H9 (cell line): ENCODE measurements at regions not wholly inside any gene's neighbourhood (a gene's known extent, or its start where the extent isn't known, plus 50 kb on each side); places are given as distances from the start of the nearest gene placed in this dataset.
A peak's percentile ranks its signal among the peaks of the same experiment; 100 is the strongest.

Source experiments
- DNase-seq: peaks from one replicate; pipeline ENCODE4 v3.0.0-alpha.2; 2017
- H2AFZ ChIP-seq: one replicate; pipeline ENCODE4 v1.6.1; 2013; ENCODE audit warnings: mild to moderate bottlenecking, low read length, control low read depth, moderate library complexity
- H2AK5ac ChIP-seq: 2 replicates; pipeline ENCODE4 v1.6.1; 2013; ENCODE audit warnings: low read length, control low read depth, mixed read lengths; ENCODE audit not compliant: insufficient read length
- H2BK120ac ChIP-seq: one replicate; pipeline ENCODE4 v1.6.1; 2013; ENCODE audit warnings: low read depth, mild to moderate bottlenecking, low read length, control low read depth, inconsistent platforms; ENCODE audit not compliant: poor library complexity, severe bottlenecking
- H2BK12ac ChIP-seq: 2 replicates; pipeline ENCODE4 v1.6.1; 2013; ENCODE audit warnings: low read length, control low read depth, mixed read lengths, low read depth; ENCODE audit not compliant: insufficient read length
- H2BK15ac ChIP-seq: 2 replicates; pipeline ENCODE4 v1.6.1; 2013; ENCODE audit warnings: low read depth, low read length, control low read depth
- H2BK20ac ChIP-seq: one replicate; pipeline ENCODE4 v1.6.1; 2013; ENCODE audit warnings: low read depth, mild to moderate bottlenecking, low read length, control low read depth, inconsistent platforms; ENCODE audit not compliant: poor library complexity, severe bottlenecking
- H2BK5ac ChIP-seq: 2 replicates; pipeline ENCODE4 v1.6.1; 2013; ENCODE audit warnings: low read length, control low read depth, mixed read lengths; ENCODE audit not compliant: insufficient read length
- H3K14ac ChIP-seq: 2 replicates; pipeline ENCODE4 v1.6.1; 2013; ENCODE audit warnings: low read length, control low read depth; ENCODE audit not compliant: insufficient read depth
- H3K18ac ChIP-seq: 2 replicates; pipeline ENCODE4 v1.6.1; 2013; ENCODE audit warnings: low read depth, mild to moderate bottlenecking, mixed read lengths, low read length, control low read depth; ENCODE audit not compliant: insufficient read length
- H3K23ac ChIP-seq: 2 replicates; pipeline ENCODE4 v1.6.1; 2013; ENCODE audit warnings: low read length, control low read depth, mixed read lengths, low read depth; ENCODE audit not compliant: insufficient read length
- H3K23me2 ChIP-seq: 2 replicates; pipeline ENCODE4 v1.6.1; 2013; ENCODE audit warnings: low read depth, mild to moderate bottlenecking, mixed read lengths, low read length, control low read depth; ENCODE audit not compliant: insufficient read length, poor library complexity, severe bottlenecking
- H3K27ac ChIP-seq: 2 replicates; pipeline ENCODE4 v1.5.1; 2013; ENCODE audit warnings: low read length, control low read depth, mixed read lengths, low read depth; ENCODE audit not compliant: insufficient read length
- H3K27me3 ChIP-seq: 2 replicates; pipeline ENCODE4 v1.6.1; 2013; ENCODE audit warnings: low read length, control low read depth, inconsistent platforms; ENCODE audit not compliant: insufficient read depth
- H3K4ac ChIP-seq: 2 replicates; pipeline ENCODE4 v1.6.1; 2013; ENCODE audit warnings: low read depth, mild to moderate bottlenecking, control low read depth, inconsistent platforms, low read length, moderate library complexity
- H3K4me1 ChIP-seq: 2 replicates; pipeline ENCODE4 v1.6.1; 2013; ENCODE audit warnings: low read length, control low read depth, inconsistent platforms; ENCODE audit not compliant: insufficient read depth
- H3K4me2 ChIP-seq: 2 replicates; pipeline ENCODE4 v1.6.1; 2013; ENCODE audit warnings: low read length, control low read depth, mixed read lengths; ENCODE audit not compliant: insufficient read length, insufficient read depth
- H3K56ac ChIP-seq: 2 replicates; pipeline ENCODE4 v1.6.1; 2013; ENCODE audit warnings: low read depth, mild to moderate bottlenecking, mixed read lengths, low read length, control low read depth; ENCODE audit not compliant: insufficient read length
- H3K79me1 ChIP-seq: 2 replicates; pipeline ENCODE4 v1.6.1; 2013; ENCODE audit warnings: low read depth, mild to moderate bottlenecking, moderate library complexity, low read length, control low read depth, inconsistent platforms; ENCODE audit not compliant: insufficient read depth, poor library complexity, severe bottlenecking
- H3K79me2 ChIP-seq: 2 replicates; pipeline ENCODE4 v1.6.1; 2013; ENCODE audit warnings: low read length, control low read depth, inconsistent platforms; ENCODE audit not compliant: insufficient read depth
- H3K9ac ChIP-seq: 2 replicates; pipeline ENCODE4 v1.6.1; 2013; ENCODE audit warnings: low read length, control low read depth, mixed read lengths; ENCODE audit not compliant: insufficient read length; ENCODE audit errors: extremely low read depth
- H3K9me3 ChIP-seq: one replicate; pipeline ENCODE4 v1.6.1; 2013; ENCODE audit warnings: low read depth, low read length, inconsistent platforms; ENCODE audit not compliant: control insufficient read depth
- H3T11ph ChIP-seq: one replicate; pipeline ENCODE4 v1.6.1; 2013; ENCODE audit warnings: mild to moderate bottlenecking, low read length, control low read depth, inconsistent platforms
- H4K20me1 ChIP-seq: one replicate; pipeline ENCODE4 v1.6.1; 2013; ENCODE audit not compliant: control insufficient read depth, insufficient read length, insufficient read depth
- H4K5ac ChIP-seq: 2 replicates; pipeline ENCODE4 v1.6.1; 2013; ENCODE audit warnings: low read depth, mild to moderate bottlenecking, mixed read lengths, low read length, control low read depth; ENCODE audit not compliant: insufficient read length
- H4K8ac ChIP-seq: replicated peaks from 2 replicates; pipeline ENCODE4 v1.6.1; 2013; ENCODE audit warnings: low read length, control low read depth, mixed read lengths, low read depth; ENCODE audit not compliant: insufficient read length
- H4K91ac ChIP-seq: 2 replicates; pipeline ENCODE4 v1.6.1; 2013; ENCODE audit warnings: low read depth, mild to moderate bottlenecking, moderate library complexity, mixed read lengths, low read length, control low read depth; ENCODE audit not compliant: insufficient read length
- H3K27ac Mint-ChIP-seq, 3 experiments: 2 replicates in 2 of 3; 3 replicates in 1 of 3; pipeline ENCODE4 v1.8.0; 2020 to 2021; ENCODE audit warnings: mixed read lengths in 3 of 3, mild to moderate bottlenecking in 1 of 3, moderate library complexity in 1 of 3
- H3K27me3 Mint-ChIP-seq: 2 replicates; pipeline ENCODE4 v1.8.0; 2021; ENCODE audit warnings: low read depth, mild to moderate bottlenecking, moderate library complexity, mixed read lengths
- H3K36me3 Mint-ChIP-seq, 3 experiments: 2 replicates in 2 of 3; 3 replicates in 1 of 3; pipeline ENCODE4 v1.8.0; 2020 to 2021; ENCODE audit warnings: low read depth in 3 of 3, mixed read lengths in 3 of 3; ENCODE audit not compliant: insufficient read depth in 1 of 3
- H3K4me1 Mint-ChIP-seq, 2 experiments: 2 replicates each; pipeline ENCODE4 v1.8.0; 2020; ENCODE audit warnings: mixed read lengths in 2 of 2
- H3K4me3 Mint-ChIP-seq, 2 experiments: 2 replicates in 1 of 2; 3 replicates in 1 of 2; pipeline ENCODE4 v1.8.0; 2020 to 2021; ENCODE audit warnings: mild to moderate bottlenecking in 2 of 2, mixed read lengths in 2 of 2, moderate library complexity in 1 of 2
- H3K9me3 Mint-ChIP-seq, 2 experiments: 2 replicates in 1 of 2; 3 replicates in 1 of 2; pipeline ENCODE4 v1.8.0; 2020; ENCODE audit warnings: mild to moderate bottlenecking in 2 of 2, mixed read lengths in 2 of 2, moderate library complexity in 1 of 2
- CTCF ChIP-seq: fragments of 200-600 bp; sonication (generic); conservative IDR thresholded peaks from 3 replicates; pipeline ENCODE4 v1.8.0; 2021; ENCODE audit warnings: antibody characterized with exemption, mild to moderate bottlenecking
- WGBS: extraction: QIAGEN DNeasy Blood & Tissue Kit; methylation state at CpG from one replicate; pipeline ENCODE4 v1.1.7; 2013; ENCODE audit warnings: missing lambda C conversion rate, low lambda C conversion rate, mixed read lengths; ENCODE audit not compliant: insufficient read length; ENCODE audit errors: extremely low coverage; 5-methylcytosine and 5-hydroxymethylcytosine counted together

- Histone ChIP-seq H2BK120ac (no peak overlapping the region), H3K4me1 (no peaks in the 10 kb centered on the region), H3K23ac (no peak overlapping the region), H3K9me3 (no peaks in the 10 kb centered on the region), H3K14ac (no peak overlapping the region), H3K56ac (no peak overlapping the region), H2BK20ac (no peak overlapping the region), H3K4me2 (no peak overlapping the region), H3K18ac (no peak overlapping the region), H2AK5ac (no peak overlapping the region), H3K9ac (no peak overlapping the region), H2BK12ac (no peak overlapping the region), H2AFZ (no peak overlapping the region), H3T11ph (no peak overlapping the region), H2BK5ac (no peak overlapping the region), H2BK15ac (no peak overlapping the region), H3K79me2 (no peaks in the 10 kb centered on the region), H3K27ac (no peak overlapping the region), H3K79me1 (no peaks in the 10 kb centered on the region), H3K27me3 (no peaks in the 10 kb centered on the region), H3K23me2 (no peaks in the 10 kb centered on the region), H3K4ac (no peak overlapping the region), H4K20me1 (no peaks in the 10 kb centered on the region), H4K5ac (no peak overlapping the region), H4K91ac (no peak overlapping the region), H4K8ac (no peak overlapping the region)
- Mint-ChIP-seq H3K4me1 (peaks cover 3 to 5% of the 10 kb centered on the region in 2 experiments; a peak in 3 of 4 replicates), H3K27me3 (no peaks in the 10 kb centered on the region), H3K9me3 (peaks cover 7 to 18% of the 10 kb centered on the region in 2 experiments; a peak in 4 of 5 replicates), H3K27ac (peak overlapping the region in 1 of 3 experiments; percentile 4; a peak in 1 of 7 replicates), H3K4me3 (no peak overlapping the region), H3K36me3 (peaks cover 0 to 5% (median 2%) of the 10 kb centered on the region in 3 experiments; a peak in 3 of 7 replicates)
- no CpG with 5 or more reads among the region's 12 CpGs for WGBS
- DNase-seq, result no peak
- TF ChIP-seq CTCF, result no peak
These were observed 50.5 kb upstream of the IBTK start for GRCh38 chr6:82298012-82298411.
